ENCODE measurements at regions not wholly inside any gene's neighbourhood (a gene's known extent, or its start where the extent isn't known, plus 50 kb on each side); places are given as distances from the start of the nearest gene placed in this dataset.
A peak's percentile ranks its signal among the peaks of the same experiment; 100 is the strongest.

DNA sequence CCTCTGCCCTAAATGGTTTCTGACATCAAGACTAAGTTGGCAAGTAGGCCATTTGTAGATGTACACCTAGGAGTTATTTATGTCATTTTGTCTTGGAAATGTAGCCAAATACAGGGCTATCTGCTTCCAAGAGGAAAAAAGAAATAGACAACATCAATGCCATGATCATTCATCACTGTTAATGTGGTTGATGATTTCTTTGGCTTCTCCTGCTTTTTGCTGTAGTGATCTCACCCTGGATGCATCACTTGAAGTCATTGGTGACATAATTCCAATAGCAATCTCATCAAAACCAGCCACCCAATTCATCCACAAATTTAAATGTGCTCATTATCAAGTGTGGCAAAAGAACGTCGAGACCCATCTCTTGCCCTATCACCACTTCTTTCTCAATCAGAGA is 222.6 kb upstream of the PPARGC1A start:
- no peak for DNase-seq (ENCODE audit: low read depth in 2 of 2)

DNA sequence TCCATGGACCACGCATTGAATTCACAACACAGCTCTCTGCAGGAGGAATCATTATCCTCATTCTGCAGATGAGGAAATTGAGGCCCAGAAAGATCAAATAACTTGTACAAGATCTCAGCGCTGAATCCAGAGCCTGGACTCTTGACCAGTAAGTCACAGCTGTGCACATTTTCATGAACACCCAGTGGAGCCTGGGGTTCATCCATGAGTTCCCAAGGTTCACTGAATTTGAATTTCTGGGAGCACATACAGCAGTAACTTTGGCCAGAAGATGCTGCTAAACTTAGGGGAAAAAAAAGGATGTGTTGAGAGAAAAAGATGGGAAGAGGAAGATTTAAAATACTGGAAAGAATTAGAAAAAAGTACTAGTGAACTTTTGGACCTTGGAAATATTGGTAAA is 218.7 kb upstream of the PPARGC1A start:
- no peak for DNase-seq (ENCODE audit: low read depth in 2 of 2)

DNA sequence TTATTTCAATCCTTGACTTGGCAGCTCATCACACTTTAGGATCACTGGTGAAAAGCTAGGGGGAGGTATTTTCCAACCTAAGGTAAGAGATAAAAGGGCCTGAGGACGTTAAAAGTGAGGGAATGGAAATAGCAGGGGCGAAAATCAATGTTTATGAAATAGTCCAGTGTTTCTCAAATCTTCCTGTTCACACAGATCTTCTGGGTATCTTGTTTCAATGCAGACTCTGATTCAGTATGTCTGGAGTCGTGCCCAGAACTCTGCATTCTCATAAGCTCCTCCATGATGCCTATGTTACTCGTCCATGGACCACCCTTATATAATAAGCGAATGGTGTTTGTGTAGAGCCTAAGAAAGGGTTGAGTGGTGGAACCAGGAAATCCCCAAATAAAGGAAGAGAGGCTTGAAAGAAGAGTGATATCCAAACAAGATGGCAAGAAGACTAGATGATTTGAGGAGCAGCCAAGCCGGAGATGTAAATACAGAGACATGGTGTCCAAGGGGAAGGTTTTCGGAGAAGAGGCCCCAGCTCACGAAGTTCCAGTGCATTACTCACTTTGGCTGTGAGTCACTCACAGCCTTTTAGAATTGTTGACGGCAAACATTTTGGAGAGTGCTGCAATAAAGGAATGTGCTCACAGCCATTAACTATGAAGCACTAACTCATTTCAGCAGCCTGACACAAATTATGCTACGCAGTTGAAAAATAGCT is 215.6 kb upstream of the PPARGC1A start:
- DNase-seq (ENCODE audit: low read depth in 2 of 2) = no peak

DNA sequence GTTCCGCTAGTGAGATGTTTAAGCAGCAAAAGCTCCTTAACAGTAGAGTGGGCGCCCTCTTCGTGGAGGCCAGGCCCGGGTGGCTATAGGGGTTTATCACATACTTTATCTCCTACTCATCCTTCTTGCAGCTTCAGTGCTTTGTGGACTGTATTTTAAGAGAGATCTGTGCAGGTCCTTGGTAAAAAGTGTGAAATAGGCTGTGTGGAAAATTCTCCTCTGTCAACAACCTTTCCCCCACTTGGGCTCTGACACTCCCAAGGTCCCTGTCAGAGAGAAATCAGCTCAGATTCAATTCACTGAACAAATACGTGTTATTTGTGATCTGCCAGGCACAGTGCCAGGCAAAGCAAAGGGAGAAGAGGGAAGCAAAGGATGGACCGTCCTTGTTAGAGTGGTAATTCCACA is 214.3 kb upstream of the PPARGC1A start:
- DNase-seq (ENCODE audit: low read depth in 2 of 2) = no peak

DNA sequence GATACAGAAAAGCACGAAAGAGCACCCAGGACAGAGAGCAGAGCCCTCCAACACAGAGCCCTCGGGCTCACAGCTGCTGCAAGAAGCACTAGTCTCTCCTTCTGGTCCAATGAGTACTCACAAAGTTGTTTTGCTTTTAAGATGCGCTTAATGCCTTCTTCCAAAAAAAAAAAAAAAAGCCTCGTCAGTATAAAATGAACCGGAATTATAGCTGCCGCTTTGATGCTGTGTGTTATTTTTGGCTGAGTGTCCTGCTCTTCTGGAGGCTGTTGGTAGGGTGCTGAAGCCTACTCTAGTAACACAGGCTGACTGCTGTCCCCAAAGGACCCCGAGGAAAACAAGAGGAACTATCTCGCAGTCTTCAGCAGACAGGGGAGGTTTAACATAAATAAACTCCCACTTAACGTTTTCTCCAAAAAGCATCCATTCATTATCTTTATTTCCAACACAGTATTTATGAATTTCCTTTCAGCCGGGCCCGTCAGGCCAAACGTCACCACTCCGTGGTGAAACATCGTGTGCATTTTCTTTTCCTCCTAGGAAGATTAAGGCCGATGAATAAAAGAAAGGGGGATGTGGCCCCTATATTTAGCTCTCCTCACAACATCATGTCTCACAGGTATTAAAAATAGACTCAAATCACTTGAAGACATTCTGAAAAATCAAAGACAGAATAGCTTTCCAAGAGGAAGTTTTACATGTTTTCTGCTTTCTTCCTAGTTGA is 213.7 kb upstream of the PPARGC1A start:
- DNase-seq (ENCODE audit: low read depth in 2 of 2) = no peak

DNA sequence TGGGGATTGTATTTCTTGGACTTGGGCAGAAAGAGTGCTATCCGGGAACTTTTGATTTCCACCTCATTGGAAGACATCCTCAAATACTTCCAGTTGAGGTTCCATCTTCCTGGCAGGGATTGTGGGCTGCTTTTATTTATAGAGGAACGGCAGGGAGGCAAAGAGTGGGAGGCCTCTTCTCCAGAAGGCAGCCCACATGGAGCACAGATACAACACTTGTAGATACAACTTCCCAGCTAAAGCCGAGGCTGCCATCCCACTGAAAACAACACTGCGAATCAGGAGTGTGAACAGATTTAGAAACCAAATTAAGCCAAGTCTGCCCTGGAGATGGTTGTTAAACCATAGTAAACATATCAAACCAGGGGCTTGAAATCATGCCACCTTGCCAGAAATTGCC is 212.8 kb upstream of the PPARGC1A start:
- no peak for DNase-seq (ENCODE audit: low read depth in 2 of 2)

DNA sequence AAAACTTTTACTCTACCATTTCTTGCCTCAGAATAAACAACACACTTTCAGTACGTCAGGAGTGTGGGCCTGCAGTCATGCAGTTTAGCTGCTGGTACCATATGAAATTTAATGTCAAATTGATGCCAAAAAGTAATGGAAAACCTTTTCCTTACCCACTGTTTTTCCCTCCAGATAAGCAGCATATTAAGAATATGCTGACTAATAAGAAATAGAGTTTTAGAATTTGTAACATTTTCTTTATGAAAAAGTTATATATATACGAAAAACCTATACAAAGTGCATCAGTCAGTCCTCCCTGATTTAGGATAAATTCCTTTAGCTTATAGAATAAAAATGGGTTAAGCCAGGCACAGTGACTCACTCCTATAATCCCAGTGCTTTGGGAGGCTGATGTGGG is 206.8 kb upstream of the PPARGC1A start:
- no peak for DNase-seq (ENCODE audit: low read depth in 2 of 2)

DNA sequence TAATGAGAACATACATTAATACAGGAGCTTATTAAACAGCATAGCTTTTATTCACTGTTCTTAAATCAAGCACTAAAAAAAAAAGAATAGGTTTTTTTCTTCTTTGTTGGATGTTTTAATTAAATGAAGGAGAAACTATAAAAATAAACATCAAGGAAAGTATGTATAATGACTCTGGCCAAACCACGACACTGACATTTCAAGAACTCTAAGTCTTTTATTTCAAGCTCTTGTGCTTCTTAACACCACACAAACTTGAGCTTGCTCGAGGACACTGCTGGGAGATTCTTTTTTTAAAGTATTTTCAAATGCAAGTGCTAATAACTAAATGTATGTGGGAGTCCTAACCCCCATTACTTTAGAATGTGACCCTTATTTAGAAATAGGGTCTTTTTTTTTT is 204.9 kb upstream of the PPARGC1A start:
- DNase-seq (ENCODE audit: low read depth in 2 of 2) = no peak

DNA sequence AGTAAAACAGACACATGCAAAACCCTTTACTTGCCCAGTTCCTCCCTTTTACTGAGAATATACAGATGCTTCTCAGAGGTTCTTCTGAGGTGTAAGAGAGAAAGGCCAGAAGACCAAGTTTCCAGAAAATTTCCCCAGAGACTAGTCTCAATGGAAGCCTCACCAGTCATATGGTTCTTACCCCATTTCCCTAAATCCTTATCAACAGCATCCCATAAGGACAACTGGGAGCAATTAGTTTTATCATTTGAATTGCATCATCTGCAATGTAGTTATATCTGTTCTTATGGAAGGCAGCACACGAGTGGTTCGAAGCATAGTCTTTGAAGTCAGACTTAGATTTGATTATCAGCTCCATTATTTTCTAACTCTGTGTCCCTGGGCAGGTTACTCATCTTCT is 203.6 kb upstream of the PPARGC1A start:
- no peak for DNase-seq (ENCODE audit: low read depth in 2 of 2)

DNA sequence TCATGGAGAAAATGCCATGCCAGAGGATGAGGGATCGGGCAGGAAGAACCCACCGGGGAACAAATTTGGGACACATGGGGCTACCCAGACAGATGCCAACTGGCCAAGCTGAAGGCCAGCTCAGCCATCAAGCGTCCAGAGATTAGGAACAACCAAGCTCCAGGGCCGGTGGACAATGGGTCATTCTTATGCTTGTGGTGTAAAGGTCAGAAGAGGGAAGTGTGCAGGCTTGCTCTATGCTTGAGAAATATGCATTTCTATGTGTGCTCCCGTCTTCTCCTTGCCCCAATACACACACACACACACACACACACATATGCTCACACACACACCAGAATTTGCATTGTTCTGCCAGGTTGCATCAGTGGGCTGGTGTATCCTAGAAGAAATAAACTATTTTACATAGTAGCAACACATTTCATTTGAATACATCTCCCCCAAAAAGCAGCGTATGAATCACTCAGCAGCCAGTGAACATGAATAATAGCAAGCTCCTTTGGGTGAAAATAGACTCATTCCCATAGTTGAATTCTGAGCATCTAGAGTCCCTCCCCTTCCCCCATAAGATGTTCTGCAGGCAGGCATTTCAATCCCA is 201.9 kb upstream of the PPARGC1A start:
- no peak for DNase-seq (ENCODE audit: low read depth in 2 of 2)

DNA sequence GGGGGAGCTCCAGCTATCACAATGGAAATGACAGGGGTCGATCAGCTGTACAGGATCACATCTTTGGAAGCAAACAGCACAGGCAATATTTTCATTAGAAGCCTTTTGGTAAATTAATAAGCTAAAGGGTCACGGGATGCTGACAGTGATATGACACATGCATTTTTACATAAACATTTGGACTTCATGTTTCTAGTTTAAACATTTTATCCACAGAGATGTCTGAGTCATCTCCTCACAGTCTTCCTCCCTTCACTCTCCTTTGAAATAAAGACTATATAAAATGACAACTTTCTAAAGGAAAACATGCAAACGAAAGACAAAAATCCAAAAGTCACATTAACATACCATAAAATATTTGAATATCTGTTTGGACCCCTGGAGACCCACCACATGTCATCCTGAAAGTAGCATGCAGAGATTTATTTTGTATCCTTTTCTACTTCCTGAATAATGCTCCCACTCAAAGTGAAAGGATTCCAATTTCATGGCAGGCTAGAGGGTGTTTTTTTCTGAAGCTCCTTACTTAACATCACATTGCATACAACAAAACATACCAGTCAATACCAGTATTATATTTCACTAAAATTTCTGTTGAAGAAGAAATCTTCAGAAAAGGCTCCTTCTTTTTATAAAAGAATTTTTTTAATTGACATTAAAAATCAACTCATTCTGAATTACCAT is 200.1 kb upstream of the PPARGC1A start:
- DNase-seq (ENCODE audit: low read depth in 2 of 2) = no peak

DNA sequence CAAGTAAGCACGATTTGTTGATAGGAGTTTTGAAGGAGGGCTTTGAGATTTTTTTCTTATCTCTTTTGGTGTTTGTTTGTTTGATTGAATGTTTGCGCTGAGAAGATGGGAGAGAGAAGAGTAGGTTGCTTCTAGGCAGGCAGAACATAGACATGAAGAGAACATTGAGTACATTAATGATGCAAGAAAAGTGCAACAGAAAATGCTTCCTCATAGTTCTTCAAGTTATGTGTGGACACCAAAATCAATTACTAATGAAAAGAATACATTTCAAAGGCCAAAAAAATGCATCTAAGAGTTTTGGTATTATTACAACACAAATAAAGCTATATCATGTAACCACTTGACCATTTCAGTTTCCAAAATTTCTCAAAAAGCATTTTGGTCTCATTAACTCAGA is 191.0 kb upstream of the PPARGC1A start:
- DNase-seq (ENCODE audit: low read depth in 2 of 2) = no peak

DNA sequence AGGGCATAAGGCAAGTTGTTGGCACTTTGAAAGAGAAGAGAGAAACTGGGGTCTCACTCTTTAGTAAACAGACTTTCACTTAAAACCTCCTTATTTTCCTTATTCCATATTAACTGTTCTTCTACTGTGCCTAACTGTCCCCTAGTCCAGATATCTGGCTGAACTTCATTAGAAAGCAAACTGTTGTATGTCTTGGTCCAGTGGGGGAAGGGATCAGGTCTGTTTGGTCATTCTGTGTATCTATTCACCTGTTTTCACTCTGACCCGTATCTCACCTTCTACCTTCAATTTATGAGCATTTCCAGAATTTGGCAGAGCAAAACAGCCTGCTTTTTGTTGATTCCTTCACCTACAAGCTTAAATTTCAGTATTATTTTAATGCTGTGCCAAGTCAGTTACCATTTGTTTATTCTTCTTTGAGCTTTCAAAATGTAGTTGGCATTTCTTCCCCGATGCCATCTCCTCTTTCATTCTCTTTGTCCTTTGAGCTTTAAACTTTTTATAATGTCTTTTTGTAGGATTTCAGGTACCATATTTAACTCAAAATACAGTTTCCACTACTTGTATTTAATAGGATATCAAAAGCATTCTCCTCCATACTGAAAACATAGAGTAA is 188.6 kb upstream of the PPARGC1A start:
- DNase-seq (ENCODE audit: low read depth in 2 of 2) = no peak

DNA sequence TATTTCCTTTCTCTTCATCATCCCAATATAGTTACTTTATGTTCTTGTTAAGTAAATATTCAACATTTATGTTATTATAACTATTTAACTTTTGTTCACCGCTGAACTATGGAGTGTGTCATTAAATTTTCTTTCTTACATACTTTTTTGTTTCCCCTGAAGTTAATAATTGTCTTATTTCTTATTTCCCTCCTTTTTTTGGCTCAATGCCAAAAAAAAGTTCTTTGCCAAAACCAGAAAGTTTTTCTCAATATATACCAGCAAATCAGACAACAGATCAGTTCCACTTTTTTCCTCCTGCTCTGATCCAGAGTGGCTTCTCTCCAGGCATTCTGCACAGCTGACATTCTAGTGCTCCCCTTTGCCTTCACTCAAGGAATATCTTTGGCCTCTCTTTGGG is 187.0 kb upstream of the PPARGC1A start:
- DNase-seq (ENCODE audit: low read depth in 2 of 2) = no peak

DNA sequence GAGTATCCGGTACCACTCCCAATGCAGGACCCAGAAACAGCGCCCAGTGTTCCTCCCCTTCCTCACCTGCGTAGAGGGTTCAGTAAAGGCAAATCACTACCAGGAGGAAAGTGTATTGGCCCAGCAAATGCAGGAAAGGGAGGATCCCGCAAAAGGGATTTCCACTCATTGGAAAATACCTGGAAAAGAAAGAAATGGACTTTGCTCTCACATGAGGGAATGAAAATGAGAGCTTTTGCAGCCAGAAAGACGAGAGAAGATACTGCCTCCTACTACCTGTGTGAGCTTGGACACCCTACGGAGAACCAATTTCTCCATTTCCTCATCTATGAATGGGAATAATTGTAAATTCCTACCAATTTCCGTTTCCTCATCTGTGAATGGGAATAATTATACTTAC is 184.1 kb upstream of the PPARGC1A start:
- no peak for DNase-seq (ENCODE audit: low read depth in 2 of 2)

DNA sequence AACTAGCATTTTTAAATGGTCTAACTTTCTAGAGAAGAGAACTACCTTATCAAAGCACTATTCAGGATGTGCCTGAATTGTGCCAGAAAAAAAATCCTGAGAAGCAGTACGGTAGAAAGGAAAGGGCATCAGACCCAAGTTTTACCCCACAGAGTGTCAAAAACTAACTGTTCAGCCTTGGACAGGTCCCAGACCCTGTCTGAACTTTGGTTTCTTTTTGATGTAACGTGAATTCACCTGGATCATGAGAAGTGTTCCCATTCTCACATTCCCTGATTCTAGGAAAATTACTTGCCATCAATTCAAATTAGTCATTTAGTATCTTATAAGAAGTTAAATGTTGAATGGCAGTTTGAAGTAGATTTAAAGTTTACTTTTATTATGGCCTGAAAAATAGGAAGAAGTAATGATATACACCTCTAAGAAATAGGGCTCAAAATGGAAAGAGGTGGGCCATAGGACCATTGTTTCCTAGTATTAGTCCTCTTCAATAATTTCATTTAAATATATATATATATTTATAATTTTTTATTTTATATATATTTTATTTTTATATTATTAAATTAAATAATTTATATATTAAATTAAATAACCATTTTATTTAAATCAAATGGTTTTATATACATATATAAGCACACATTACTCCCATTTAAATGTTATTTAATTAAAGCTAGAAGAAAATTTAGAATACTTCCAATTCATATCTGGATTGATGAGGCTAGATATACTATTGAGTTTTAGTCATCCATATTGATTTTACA is 181.9 kb upstream of the PPARGC1A start:
- DNase-seq (ENCODE audit: low read depth in 2 of 2) = no peak

DNA sequence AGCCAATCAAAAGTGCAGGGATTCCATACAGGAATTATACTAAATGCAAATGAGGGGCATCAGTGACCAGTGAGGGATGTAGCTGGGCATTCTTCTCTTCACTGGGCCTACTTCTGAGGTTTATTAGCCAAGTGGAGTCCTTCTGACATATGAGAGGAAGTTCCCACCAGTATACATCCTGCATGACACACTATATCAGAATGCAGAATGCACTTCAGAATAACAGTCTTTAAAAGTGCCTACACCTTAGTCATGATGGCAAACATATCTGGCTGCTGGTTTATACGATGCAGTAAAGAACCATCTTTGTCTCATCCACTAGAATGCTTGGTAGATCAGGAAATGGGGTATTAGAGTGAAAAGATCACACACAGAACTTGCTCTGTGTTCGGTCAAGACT is 180.3 kb upstream of the PPARGC1A start:
- DNase-seq (ENCODE audit: low read depth in 2 of 2) = peak; percentile 1 to 24

DNA sequence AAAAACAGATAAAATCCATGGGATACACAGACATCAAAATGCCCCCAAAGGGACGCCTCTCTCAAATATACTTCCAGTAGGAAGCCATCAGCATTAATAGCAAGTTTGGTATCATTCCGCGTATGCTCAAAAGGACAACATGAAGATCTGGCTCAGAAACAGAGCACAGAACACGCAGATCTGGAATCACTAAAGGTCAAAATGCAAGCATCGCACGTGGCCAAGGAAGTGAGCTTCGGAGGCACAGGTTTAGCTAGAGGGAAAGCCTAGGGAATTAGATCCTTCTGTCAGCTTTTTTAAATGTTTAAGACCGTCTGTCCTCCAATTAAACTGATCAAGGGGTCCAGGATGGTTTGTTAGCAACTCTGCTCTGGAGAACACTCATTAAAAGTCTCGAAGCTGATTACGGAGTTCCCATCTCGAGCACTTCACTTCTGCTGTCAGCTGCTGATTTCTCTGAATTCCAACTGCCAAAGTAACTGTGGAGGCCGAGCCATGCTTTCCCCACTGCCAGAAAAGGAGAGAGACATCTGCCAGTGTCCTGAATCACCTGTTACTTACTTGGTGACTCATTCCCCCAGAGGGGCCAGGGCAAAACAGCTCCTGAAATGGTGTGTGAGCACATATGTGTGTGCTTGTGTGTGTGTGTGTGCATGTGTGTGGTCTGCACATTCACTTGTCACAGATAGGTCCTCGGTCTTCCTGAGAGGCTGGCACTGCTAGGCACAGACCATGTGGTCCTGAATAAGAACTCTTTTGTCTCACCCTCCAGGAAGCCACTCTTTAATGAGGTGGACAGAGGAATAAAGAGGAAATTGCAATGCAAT is 177.7 kb upstream of the PPARGC1A start:
- no peak for DNase-seq (ENCODE audit: low read depth in 2 of 2)

DNA sequence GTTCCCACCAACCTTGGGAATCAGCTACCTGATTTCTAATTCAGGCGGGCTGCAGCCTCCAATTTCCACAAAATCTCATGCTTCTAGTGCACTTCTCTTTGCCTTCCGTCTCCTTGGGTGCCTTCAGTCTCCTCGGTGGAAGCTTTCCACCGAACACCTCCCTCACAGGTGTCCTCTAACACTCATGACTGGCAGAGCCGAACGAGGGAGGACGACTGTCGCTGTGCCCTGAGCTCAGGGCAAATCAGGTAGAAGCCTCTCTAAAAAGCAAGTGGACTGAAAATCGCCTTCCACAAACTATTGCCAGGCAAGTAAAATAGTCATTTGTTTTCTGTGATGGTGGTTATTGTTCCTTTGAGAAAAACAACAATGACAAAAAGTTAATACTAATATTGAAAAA is 176.1 kb upstream of the PPARGC1A start:
- no peak for DNase-seq (ENCODE audit: low read depth in 2 of 2)

DNA sequence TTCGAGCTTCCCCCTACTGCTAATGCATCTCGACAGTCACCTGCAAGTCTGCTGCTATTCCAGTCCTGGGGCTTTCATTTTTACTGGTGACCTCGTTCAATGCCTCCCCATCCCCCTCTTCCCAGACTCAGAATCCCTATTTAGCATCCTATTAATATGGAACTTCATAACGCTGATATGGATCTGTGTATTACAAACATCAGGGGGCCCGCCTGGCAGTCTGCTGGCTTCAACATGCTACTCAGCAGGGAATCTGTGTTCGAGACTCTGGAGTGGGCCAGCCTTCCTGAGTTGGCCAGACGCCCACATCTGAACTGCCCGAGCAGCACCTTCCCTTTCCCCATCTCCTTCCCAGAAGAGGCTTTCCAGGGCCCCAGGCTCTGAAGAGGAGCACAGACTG is 173.9 kb upstream of the PPARGC1A start:
- DNase-seq (ENCODE audit: low read depth in 2 of 2) = no peak

Measured in dermis microvascular lymphatic vessel endothelial cell (primary cell).